Fibroblast of pulmonary artery (primary cell): ENCODE measurements at regions not wholly inside any gene's neighbourhood (a gene's known extent, or its start where the extent isn't known, plus 50 kb on each side); places are given as distances from the start of the nearest gene placed in this dataset.
A peak's percentile ranks its signal among the peaks of the same experiment; 100 is the strongest.

Experiments
- DNase-seq: peaks from one replicate; pipeline ENCODE4 v3.0.0-alpha.2; 2010; ENCODE audit warnings: low read depth
- H3K4me3 ChIP-seq: replicated peaks from 2 replicates; pipeline ENCODE4 v1.5.1; 2011; ENCODE audit warnings: low read depth, mild to moderate bottlenecking, control low read depth, low read length, moderate library complexity
- CTCF ChIP-seq: IDR thresholded peaks from 2 replicates; pipeline ENCODE4 v1.5.1; 2011; ENCODE audit warnings: mild to moderate bottlenecking, control low read depth, low read length, inconsistent platforms; ENCODE audit errors: missing control alignments

- TF ChIP-seq CTCF, result no peak
- H3K4me3 ChIP-seq, result no peak overlapping the region
- no peak for DNase-seq
These were observed 63.3 kb upstream of the GAB1 start for GRCh38 chr4:143273160-143273917.

- no peak for TF ChIP-seq CTCF
- no peak overlapping the region for H3K4me3 ChIP-seq
- no peak for DNase-seq
These were observed 55.8 kb upstream of the GAB1 start for GRCh38 chr4:143280861-143281260.

- no peak for DNase-seq
These were observed 55.0 kb upstream of the GAB1 start for GRCh38 chr4:143281507-143282190.

GRCh38 chr4:143282211-143282707 is 54.4 kb upstream of the GAB1 start:
- no peak for TF ChIP-seq CTCF
- H3K4me3 ChIP-seq, result no peak overlapping the region
- no peak for DNase-seq

More at GRCh38 chr4:143281507-143282190, 55.0 kb upstream of the GAB1 start:
- no peak overlapping the region for H3K4me3 ChIP-seq
- no peak for TF ChIP-seq CTCF

- peak; percentile 6 for DNase-seq
- no peak for TF ChIP-seq CTCF
- no peak overlapping the region for H3K4me3 ChIP-seq
These were observed 50.8 kb upstream of the GAB1 start for GRCh38 chr4:143285696-143286437.

GRCh38 chr4:143286701-143287571 is 49.7 kb upstream of the GAB1 start:
- no peak for TF ChIP-seq CTCF
- peak; percentile 56 for DNase-seq
- no peak overlapping the region for H3K4me3 ChIP-seq
